ENCODE measurements at regions not wholly inside any gene's neighbourhood (a gene's known extent, or its start where the extent isn't known, plus 50 kb on each side); places are given as distances from the start of the nearest gene placed in this dataset.

GRCh38 chr10:121098211-121098610 lies 247.0 kb downstream of the WDR11 start:
- DNase-seq (ENCODE audit: low read depth): no peak

DNA sequence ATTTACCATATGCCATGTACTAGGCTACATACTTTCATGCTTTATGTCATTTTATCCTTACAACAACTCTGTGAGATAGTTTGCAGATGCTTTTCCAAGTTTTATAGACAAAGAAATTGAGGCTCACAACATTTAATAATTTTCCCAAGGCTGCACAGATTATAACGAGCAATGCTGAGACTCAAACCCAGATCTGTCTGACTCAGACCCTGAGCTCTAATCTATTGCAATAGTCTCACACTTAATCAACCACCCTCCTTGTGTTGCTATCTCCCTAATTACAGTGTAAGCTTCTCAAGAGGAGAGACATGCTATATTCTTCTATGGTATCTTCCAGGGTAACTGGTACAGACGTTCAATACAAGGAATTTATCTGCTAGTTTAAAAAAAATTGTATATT lies 247.6 kb downstream of the WDR11 start:
- no peak for DNase-seq (ENCODE audit: low read depth)

DNA sequence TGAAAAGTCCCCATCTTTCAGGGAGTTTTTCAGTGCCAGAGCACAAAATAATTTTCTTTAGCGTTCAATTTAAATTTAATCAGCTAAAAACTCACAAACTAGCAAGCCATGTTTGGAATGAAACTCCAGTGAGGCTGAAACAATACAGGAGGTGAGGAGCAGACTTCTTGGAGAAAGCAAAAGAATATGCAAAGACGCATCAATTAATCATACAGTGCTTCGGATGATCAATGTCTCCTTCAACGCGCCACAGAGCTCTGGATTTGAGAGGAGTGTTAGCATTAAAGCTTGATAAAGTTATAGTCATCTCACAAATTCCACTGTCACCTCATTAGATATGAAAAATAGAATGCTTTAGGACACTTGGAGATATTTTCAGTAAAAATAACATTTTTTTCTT lies 248.0 kb downstream of the WDR11 start:
- DNase-seq (ENCODE audit: low read depth): no peak

DNA sequence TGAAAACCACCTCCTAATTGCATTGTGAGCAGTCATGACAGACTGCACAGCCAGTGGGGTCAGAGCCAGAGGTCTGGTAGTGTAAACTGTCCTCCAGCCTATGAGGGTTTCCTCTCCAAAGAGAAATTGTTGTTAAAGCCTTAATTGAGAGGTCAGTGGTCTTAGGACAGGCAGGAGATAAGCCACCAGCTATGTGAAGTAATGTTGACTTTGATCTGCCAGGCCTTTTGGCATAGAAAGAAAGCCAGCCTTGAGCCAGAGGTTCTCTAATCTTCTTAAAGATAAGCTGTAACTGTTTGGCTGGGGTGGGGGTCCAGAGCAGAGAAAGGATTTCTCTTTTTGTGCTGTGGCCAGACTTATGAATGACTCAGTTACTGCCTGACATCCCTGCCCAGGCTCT lies 248.4 kb downstream of the WDR11 start:
- no peak for DNase-seq (ENCODE audit: low read depth)

- no peak for DNase-seq (ENCODE audit: low read depth)
Measured at GRCh38 chr10:121101561-121101960, 250.4 kb downstream of the WDR11 start.

GRCh38 chr10:121102706-121103105 lies 251.5 kb downstream of the WDR11 start:
- no peak for DNase-seq (ENCODE audit: low read depth)

DNA sequence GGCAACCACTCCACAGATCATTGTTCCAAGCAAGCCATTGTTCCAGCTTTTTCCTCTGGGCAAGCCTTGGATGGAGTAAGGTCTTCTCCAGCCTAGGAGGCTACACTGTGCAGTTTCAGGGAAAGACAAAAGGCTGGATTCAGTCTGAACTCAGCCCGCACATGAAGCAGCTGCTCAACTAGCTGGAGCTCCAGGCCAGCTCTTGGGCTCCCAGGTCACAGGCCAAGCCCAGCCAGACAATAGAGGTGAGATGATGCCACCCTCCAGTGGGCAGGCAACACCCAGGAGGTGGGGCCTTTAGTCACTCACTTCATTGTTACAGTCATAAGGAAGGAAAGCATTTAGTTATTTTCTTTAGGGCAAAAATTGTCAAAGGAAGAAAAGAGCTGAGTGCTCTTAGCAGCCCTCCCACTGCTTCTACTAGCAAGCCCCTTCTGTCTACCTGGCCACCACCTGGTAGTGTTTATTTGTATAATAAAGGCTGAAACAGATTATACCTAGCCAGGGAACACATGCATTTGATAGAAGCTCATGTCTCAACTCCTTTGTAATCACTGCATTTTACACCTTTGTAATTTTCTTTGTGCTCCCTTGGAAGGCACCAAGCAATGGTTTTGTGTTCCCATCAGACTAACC lies 253.4 kb downstream of the WDR11 start:
- DNase-seq (ENCODE audit: low read depth): no peak

DNA sequence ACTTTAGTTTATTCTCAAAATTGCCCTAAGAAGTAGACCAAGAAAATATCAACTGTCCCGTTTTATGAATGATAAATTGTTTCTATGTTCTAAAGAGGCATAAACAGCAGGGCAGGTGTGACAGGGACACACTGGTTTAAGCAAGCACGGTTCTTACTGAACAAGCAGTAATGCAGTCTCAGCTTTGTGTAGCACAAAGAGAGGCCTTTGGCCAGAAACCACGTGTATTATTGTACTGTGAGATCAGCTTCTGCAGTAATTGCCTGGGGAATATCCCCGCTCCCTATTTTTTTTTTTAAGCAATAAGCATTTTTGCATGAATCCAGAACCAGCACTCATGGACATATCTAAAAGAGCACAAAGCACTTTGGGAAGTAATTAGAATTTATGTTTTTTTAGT lies 255.4 kb downstream of the WDR11 start:
- no peak for DNase-seq (ENCODE audit: low read depth)

DNA sequence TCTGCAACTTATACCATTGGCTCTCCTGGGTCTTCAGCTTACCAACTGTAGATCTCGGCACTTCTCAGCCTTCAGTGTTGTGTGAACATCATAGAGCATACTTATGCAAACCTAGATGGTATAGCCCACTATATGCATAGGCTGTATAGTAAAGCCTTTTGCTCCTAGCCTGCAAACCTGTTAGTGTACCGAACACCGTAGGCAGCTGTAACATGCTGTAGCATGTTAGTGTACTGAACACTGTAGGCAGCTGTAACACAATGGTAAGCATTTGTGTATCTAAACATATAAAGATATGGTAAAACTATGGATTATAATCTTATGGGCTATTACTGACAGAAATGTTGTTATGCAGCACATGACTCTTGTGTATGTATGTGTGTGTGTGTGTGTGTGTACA lies 256.9 kb downstream of the WDR11 start:
- DNase-seq (ENCODE audit: low read depth): no peak

GRCh38 chr10:121110369-121110768 lies 259.2 kb downstream of the WDR11 start:
- no peak for DNase-seq (ENCODE audit: low read depth)

DNA sequence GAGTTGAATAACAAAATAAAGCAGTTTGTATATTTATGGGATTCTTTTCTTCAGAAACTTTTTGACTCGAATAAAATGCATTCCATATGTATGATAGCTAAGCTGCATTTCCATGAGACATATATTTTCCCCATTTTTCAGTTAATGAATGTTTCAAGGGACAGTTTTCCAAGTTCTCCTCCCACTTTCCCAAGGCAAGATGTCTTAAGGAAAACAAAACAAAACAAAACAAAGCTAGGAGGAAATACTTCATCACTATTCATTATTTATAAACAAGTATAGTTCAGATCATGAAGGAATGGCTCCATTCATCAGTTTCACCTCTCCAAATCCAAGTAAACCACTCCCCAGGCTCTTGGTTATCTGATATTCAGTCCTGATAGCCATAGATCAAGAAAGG lies 261.0 kb downstream of the WDR11 start:
- DNase-seq (ENCODE audit: low read depth): no peak

GRCh38 chr10:121112579-121113384 lies 261.6 kb downstream of the WDR11 start:
- peak; percentile 35 for DNase-seq (ENCODE audit: low read depth)

- peak; percentile 63 for DNase-seq (ENCODE audit: low read depth)
Measured at GRCh38 chr10:121113385-121113696, 262.2 kb downstream of the WDR11 start.

- DNase-seq (ENCODE audit: low read depth): no peak
Measured at GRCh38 chr10:121113911-121114310, 262.7 kb downstream of the WDR11 start.

DNA sequence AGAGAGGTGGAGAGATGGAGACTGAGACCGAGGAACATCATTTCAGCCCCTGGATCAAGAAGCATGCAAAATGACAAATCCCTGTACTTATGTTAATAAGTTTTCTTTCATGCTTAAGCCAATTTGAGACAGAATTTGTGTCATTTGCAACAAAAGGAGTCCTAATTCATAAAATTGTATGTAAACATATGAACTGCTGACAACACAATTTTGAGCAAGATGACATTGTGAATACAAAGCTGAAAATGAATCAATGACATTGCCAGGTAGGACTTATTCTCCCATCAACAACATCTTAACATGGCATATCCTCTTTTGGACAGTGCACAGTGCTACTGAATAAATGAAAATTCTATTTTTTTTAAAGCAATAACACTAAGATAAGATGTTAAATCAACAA lies 264.0 kb downstream of the WDR11 start:
- DNase-seq (ENCODE audit: low read depth): no peak

- DNase-seq (ENCODE audit: low read depth): no peak
Measured at GRCh38 chr10:121121462-121121861, 270.3 kb downstream of the WDR11 start.

DNA sequence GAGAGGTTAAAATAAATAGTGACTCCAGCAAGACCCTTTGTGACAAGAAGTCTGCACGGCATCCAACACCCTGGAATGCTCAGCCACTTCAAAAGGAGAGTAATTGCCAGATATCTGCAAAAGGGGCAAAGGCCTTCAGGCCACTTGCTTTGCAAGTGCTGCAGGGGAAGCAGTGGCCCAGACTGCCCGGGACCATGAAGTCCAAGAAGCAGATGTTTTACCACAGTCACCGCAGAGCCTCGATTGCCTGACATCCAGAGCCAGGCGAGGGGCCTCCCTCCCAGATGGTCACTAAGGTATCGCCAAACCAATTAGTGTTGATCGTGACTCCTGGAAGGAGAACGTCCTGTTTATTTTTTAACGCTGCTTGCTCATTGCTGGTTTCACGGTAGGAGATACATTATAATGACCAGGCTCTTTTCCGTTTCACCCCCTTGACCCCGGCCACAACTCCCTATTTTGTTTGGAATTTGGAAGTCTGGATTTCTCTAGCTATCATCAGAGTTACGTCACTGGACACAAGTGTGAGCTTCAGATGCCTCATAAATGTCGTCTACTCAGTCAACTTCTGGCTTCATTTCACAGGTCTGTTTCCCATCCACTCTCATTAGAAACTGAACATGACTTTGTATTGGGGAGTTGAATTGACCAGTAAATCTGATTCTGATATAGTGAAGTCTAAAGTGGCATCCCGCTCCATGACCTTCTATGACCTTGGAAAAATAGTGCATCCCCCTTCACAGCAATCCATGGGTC lies 276.2 kb downstream of the WDR11 start:
- peak; percentile 59 for DNase-seq (ENCODE audit: low read depth)

GRCh38 chr10:121128164-121128563 lies 277.0 kb downstream of the WDR11 start:
- no peak for DNase-seq (ENCODE audit: low read depth)

DNA sequence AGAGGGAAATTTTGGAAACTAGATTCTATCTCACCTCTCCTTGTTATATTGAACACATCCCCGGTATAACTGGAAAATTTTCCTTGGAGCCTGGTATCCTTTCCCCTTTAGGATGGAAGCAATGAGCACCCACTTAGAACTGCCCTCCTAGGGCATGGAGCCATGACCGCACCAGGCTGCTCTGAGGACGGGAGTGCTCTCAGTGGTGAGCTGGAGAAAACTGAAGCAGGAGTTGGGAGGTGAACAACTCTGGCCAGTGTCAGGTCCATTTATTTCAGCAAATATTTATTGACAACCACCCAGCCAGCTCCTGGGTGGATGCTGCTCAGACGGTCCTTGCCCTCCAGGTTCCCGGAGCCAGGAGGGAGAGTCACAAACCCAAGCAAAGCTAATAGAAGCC lies 278.1 kb downstream of the WDR11 start:
- DNase-seq (ENCODE audit: low read depth): no peak

- peak; percentile 29 for DNase-seq (ENCODE audit: low read depth)
Measured at GRCh38 chr10:121130382-121130781, 279.2 kb downstream of the WDR11 start.

GRCh38 chr10:121131014-121131413 lies 279.9 kb downstream of the WDR11 start:
- DNase-seq (ENCODE audit: low read depth): no peak

DNA sequence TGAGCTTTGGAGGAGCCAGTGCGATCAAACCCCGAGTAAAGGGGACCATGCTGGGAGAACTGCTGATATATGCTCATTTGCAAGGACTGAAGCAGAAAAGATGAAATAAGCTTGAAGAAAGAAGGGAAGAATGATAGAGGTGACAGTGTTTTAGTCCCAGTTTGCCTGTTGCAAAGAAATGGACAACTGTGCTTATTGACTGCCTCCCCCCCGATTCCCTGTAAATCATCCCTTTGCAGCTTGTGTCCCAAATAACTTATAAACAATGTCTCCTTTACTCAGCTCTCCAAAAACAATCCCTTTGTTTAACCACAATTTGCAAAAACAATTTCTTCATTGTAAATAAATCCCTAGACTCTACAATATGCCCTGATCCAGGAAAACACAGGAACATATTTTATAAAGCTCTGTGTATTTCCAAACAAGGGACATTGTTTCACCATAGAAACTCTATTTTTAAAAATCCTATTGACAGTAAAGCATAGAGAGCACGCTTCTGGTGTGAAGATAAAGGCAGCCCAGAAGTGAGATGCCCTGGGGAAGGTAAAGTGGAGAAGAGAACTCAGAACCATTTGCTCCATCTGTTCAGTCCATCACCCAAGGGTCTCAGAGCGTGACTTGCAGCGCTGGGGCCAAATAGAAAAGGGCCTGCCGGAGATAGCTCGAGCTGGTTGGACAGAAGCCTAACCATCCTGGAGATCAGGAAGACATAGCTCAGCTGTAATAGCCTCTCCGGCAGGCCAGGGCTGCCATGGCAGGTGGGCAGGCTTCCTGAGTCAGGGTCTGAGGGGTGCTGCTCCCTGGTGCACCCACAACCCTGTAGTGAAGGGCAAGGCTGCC lies 280.5 kb downstream of the WDR11 start:
- DNase-seq (ENCODE audit: low read depth): no peak

Data from M059J (cell line).